ENCODE measurements at regions not wholly inside any gene's neighbourhood (a gene's known extent, or its start where the extent isn't known, plus 50 kb on each side); places are given as distances from the start of the nearest gene placed in this dataset.

DNA sequence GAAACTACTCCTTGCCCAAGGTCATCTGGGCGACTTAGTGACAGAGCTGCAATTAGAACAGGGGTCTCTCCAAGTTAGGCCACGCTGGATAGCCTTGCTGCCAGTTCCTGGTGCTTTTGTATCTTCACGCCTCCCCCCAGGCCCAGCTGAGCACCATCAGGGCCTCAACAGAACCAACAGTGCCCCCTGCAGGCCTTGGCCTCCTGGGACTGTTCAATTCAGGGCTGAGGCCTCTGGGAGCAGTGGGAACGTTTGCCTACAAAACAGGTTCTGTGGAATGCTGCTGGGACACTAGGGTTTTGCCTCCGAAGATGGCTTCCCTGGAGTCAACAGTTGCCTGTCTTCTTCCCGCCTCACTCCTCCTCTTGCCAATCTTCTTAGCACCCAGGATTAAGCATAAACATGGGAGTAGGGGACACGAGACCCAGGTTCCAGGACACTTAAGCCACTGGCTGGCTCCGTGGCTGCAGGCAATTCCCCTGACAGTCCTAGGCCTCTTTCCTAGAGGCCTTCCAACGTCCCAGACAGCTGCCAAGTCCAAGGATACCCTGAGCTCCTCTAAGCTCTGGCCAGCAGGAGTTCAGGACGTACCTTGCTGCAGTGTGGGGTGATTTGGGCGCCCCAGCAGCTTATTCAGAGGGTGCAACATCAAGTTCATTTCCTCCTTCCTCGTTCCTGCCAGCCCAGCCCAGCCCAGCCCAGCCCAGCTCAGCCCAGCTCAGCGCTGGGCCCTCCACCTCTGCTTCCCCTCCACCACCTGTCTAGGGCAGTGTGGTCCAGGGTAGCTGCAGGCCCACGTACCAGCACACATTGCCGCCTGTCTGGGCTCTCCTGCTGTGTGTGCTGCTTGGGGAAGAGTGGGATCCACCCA, 246.6 kb upstream of the RPL38 start:
- Mint-ChIP-seq H3K27ac (no peak overlapping the region), H3K4me1 (peaks cover 3% of the 10 kb centered on the region), H3K9me3 (peaks cover 3% of the 10 kb centered on the region), H3K27me3 (peaks cover 18% of the 10 kb centered on the region), H3K4me3 (no peak overlapping the region), H3K36me3 (ENCODE audit: low read depth) (no peaks in the 10 kb centered on the region)
- peak; percentile 56 for DNase-seq
- ChIA-PET CTCF (interaction anchor here (1.1 to 2.8 kb wide), 3 partner anchors 54 to 527 kb away, joined by 3 to 12 read pairs (median 3); no protein-coding TSS in a partner anchor), POLR2A (no interaction called here)

DNA sequence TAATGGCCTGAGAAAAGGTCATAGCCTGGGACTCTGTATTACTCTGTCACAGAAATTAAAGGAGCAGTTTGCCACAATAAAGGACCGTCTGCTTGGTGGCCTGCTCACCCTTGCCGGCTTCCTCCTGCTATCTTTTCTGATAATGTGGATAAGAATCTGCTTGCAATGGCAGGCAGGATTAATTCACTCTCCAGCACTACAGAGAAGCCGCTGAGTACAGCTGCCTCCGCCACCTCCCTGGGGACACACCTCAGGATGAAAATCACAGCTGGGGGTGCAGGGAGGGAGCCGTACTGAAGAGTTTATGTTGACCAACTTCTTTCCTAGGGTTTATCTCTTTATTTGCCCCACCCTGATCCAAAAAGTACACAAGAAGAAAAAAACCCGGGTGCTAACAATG, 245.9 kb upstream of the RPL38 start:
- Mint-ChIP-seq H3K27me3 (peaks cover 14% of the 10 kb centered on the region), H3K27ac (no peak overlapping the region), H3K4me3 (no peak overlapping the region), H3K36me3 (ENCODE audit: low read depth) (no peaks in the 10 kb centered on the region), H3K4me1 (no peaks in the 10 kb centered on the region), H3K9me3 (peaks cover 3% of the 10 kb centered on the region)
- POLR2A ChIA-PET: no interaction called here
- DNase-seq: no peak
- CTCF ChIA-PET: interaction anchor here (1.3 to 2.8 kb wide), 2 partner anchors 55 to 528 kb away, joined by 3 to 12 read pairs; no protein-coding TSS in a partner anchor

DNA sequence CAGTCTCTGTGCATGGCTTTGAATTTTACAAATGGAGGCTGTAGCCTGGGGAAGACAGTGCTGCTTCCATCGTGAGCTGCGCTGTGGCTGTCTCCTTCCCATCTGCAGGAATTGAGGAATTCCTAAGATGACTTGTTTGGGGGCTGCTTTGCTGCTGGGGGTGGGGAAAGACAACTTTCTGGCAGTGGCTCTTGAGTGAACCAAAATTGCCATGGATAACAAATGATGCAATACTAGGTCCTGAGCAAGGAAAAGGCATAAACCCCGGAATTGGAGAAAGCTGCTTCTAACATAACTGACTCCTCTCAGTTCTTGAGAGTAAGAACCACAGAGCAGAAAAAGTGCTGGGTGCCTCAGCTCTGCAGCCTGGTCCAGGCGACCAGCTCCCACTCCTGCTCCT, 245.0 kb upstream of the RPL38 start:
- DNase-seq: no peak
- Mint-ChIP-seq H3K27me3 (peaks cover 14% of the 10 kb centered on the region), H3K4me3 (no peak overlapping the region), H3K36me3 (ENCODE audit: low read depth) (no peaks in the 10 kb centered on the region), H3K9me3 (peaks cover 3% of the 10 kb centered on the region), H3K27ac (no peak overlapping the region), H3K4me1 (no peaks in the 10 kb centered on the region)
- POLR2A ChIA-PET: no interaction called here
- CTCF ChIA-PET: interaction anchor here (2.8 kb wide), 1 partner anchor 529 kb away, joined by 12 read pairs; no protein-coding TSS in a partner anchor

DNA sequence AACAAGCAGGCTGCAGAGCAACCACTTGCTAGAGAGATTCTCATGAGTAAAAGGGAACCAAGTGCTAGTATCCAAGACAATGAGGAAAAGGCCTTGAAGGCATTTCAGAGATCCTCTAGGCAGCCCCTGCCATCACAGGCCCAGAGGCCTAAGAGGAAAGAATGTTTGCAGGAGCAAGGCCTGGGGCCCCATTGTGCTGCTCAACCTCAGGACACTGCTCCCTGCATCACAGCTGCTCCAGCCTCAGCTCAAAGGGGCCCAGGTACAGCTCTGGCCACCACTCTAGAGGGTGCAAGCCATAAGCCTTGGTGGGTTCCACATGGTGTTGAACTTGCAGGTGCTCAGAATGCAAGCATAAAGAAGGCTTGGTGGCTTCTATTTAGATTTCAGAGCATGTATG, 243.0 kb upstream of the RPL38 start:
- ChIA-PET CTCF (no interaction called here), POLR2A (no interaction called here)
- Mint-ChIP-seq H3K9me3 (peaks cover 3% of the 10 kb centered on the region), H3K27ac (no peak overlapping the region), H3K36me3 (ENCODE audit: low read depth) (no peaks in the 10 kb centered on the region), H3K27me3 (peaks cover 22% of the 10 kb centered on the region), H3K4me3 (no peak overlapping the region), H3K4me1 (no peaks in the 10 kb centered on the region)
- no peak for DNase-seq

DNA sequence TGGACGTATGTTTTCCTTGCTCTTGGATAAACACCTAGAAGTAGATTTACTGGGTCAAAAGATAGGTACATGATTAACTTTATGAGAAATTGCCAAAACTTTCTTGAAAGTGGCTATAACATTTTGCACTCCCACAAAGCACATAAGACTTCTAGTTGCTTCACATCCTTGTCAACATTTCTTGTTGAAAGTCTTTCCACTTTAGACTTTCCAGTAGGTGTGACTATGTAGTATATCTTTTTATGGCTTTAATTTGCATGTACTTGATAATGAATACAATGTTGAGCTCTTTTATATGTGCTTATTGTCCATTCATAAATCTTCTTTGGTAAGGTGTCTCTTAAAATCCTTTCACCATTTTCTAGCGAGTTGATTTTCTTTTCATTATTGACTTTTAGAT, 241.2 kb upstream of the RPL38 start:
- Mint-ChIP-seq H3K9me3 (peaks cover 3% of the 10 kb centered on the region), H3K4me1 (no peaks in the 10 kb centered on the region), H3K27me3 (peaks cover 24% of the 10 kb centered on the region), H3K4me3 (no peak overlapping the region), H3K27ac (no peak overlapping the region), H3K36me3 (ENCODE audit: low read depth) (no peaks in the 10 kb centered on the region)
- CTCF ChIA-PET: no interaction called here
- POLR2A ChIA-PET: no interaction called here
- no peak for DNase-seq

DNA sequence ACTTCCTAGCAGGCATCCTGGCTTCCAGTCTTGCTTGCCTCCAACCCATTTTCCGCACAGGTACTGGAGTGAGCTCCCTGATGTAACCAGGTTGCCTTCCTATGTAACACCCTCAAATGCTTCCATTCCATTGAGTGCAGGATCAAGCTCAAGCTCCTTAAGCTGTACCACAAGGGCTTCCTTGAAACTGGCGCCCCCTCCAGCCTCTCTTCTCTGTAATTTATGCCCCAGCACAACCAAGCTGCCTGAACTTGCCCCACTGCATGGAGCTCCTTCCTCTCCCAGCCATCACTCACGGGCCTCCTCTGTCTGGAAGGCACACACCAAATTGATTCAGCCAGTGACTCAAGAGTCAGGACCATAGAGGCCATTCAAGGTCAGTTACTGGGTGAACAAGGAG, 234.8 kb upstream of the RPL38 start:
- H3K27ac Mint-ChIP-seq: no peak overlapping the region
- no peaks in the 10 kb centered on the region for H3K9me3 Mint-ChIP-seq
- POLR2A ChIA-PET: no interaction called here
- DNase-seq: no peak
- no peaks in the 10 kb centered on the region for H3K4me1 Mint-ChIP-seq
- CTCF ChIA-PET: no interaction called here
- H3K27me3 Mint-ChIP-seq: peaks cover 28% of the 10 kb centered on the region
- no peaks in the 10 kb centered on the region for H3K36me3 Mint-ChIP-seq (ENCODE audit: low read depth)
- H3K4me3 Mint-ChIP-seq: no peak overlapping the region

DNA sequence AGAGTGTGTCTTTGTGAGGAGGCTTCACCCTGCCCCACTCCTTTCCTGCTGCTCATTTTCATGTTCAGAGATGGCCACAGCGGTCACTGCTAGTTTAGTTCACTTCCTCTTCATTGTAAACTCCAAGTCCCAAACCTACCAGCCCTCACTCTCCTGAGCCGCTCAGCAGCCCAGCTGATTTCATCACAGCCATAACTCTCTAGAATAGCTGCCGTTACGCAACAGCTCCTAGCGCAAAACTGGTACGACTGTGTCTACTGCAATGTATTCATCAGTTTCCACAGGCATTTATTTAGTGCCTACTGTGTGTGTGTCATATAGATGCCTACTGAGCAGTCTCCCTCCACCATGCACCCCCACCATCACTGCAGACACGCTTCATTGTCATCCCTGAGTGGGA, 233.5 kb upstream of the RPL38 start:
- Mint-ChIP-seq H3K27ac (no peak overlapping the region), H3K4me3 (no peak overlapping the region), H3K36me3 (ENCODE audit: low read depth) (no peaks in the 10 kb centered on the region), H3K27me3 (peaks cover 21% of the 10 kb centered on the region), H3K9me3 (no peaks in the 10 kb centered on the region), H3K4me1 (no peaks in the 10 kb centered on the region)
- ChIA-PET CTCF (no interaction called here), POLR2A (no interaction called here)
- DNase-seq: no peak

DNA sequence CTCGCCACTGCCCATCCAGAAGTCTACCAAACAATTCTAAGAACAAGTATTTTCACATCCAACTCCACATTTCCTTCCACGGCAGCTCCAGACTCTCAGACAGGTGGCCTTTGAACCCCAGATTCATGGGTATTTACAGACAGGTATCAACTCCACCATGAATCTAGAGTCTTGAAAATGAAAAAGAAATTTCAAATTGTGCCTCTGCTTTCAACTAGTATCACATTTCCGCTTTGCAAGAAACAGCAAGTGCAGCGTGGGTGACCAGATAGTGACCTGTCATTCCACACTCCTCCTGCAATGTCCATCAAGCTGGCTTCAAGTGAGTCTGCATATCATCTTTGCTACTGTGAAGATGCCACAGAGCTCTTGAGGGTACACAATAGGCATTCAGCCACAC, 232.4 kb upstream of the RPL38 start:
- CTCF ChIA-PET: no interaction called here
- peaks cover 20% of the 10 kb centered on the region for H3K27me3 Mint-ChIP-seq

DNA sequence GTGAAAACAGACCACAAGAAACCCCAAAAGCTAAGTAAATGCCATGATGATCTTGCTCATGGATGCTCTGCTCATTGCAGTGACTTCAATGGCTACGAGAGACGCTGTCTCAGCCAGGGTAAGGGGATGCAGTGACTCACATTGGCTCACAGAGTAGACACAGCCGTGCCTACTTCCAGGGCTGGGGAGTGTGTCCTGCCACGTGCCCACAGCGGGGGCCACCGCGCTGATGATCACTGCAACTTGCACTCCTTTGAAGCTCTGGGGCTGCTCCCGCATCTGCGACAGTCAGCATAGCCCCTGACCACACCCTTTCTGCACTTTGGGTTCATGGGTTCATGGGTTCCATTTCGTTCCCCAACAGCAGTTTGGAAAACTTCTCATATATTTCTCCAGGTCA, 231.4 kb upstream of the RPL38 start:
- ChIA-PET POLR2A (no interaction called here), CTCF (no interaction called here)
- Mint-ChIP-seq H3K27ac (no peak overlapping the region), H3K4me3 (no peak overlapping the region), H3K4me1 (no peaks in the 10 kb centered on the region), H3K36me3 (ENCODE audit: low read depth) (no peaks in the 10 kb centered on the region), H3K27me3 (peaks cover 17% of the 10 kb centered on the region), H3K9me3 (no peaks in the 10 kb centered on the region)
- no peak for DNase-seq

More for the DNA sequence above, 232.4 kb upstream of the RPL38 start:
- Mint-ChIP-seq H3K9me3 (no peaks in the 10 kb centered on the region), H3K4me1 (no peaks in the 10 kb centered on the region), H3K36me3 (ENCODE audit: low read depth) (no peaks in the 10 kb centered on the region), H3K4me3 (no peak overlapping the region), H3K27ac (no peak overlapping the region)
- POLR2A ChIA-PET: no interaction called here
- DNase-seq: no peak

DNA sequence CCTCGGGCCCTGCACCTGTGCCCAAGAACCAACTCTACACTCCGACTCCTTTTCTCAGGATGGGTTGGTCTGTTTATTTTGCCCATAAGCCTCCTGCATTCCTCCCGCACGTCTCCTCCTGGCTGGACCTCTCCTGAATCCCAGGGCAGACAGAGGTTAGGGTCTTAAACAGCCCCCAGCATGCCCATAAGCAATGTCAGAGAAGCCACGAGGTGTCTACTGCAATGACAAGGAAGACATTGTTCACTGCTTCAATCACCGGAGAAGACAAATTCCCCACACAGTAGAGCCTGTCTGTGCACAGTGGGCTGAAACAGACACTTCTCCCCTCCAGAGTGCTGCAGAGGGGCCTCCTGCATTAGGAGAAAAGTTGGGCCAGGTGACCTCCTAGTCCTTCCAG, 230.6 kb upstream of the RPL38 start:
- no peak overlapping the region for H3K27ac Mint-ChIP-seq
- H3K4me3 Mint-ChIP-seq: no peak overlapping the region
- no peak for DNase-seq
- H3K36me3 Mint-ChIP-seq (ENCODE audit: low read depth): no peaks in the 10 kb centered on the region
- H3K9me3 Mint-ChIP-seq: no peaks in the 10 kb centered on the region
- H3K4me1 Mint-ChIP-seq: no peaks in the 10 kb centered on the region
- ChIA-PET POLR2A (no interaction called here), CTCF (no interaction called here)
- peaks cover 17% of the 10 kb centered on the region for H3K27me3 Mint-ChIP-seq

DNA sequence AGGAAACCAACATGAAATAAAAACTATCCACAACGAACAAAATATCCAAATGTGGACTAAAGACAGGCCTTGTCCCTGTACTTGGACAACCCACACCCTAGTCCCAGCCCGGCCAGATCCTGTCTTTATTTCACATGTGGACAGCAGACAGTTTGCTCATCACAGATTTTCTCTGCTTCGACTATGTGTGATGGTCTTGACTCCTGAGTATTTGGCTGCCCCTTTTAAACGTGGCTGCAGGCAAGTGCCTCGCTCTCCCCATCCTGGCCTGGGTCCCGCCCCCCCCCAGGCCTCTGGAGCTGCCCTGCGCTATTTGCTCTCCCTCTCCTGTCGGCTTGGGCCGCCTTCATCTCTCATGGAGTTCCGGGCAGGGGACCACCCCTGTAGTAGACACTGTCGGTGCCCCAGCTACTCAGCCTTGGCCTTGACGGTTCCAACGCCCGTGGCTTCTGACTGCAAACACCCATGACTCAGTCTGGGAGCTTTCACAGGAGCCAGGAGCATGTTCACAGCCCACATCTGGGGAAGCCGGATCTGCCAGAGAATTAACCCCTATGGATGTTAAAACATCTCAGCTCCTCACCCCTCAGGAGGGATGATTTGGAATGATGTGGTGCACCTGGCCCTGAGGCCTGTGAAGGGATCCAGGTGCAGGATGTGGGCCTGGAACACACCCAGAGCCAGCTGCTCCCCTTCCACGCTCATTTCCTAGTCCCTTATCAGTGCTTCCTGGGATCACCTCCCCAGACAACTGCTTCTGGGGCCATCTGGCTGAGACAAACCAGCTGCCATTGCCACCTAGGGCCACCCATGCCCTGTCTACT, 229.7 kb upstream of the RPL38 start:
- Mint-ChIP-seq H3K27me3 (peaks cover 16% of the 10 kb centered on the region), H3K36me3 (ENCODE audit: low read depth) (no peaks in the 10 kb centered on the region), H3K9me3 (no peaks in the 10 kb centered on the region), H3K4me1 (no peaks in the 10 kb centered on the region), H3K4me3 (no peak overlapping the region), H3K27ac (no peak overlapping the region)
- ChIA-PET POLR2A (no interaction called here), CTCF (no interaction called here)
- no peak for DNase-seq

DNA sequence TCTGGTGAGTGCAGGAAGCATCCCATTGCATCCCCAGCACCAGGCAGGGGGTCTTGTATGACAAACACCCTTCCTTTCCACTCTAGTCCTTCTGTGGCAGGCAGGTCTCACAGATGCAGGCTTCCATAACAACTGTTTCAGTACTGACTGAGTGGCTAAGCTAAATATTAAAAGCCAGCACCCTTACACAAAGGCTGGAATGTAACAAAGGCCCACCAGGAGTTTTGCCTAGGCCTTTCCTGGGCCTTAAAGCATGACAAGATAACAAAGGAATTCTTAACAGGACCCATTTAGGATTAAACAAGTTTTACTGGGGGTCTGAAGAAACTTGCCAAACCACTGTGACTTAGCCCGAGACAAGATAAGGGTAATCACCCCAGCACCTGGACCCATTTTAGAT, 228.9 kb upstream of the RPL38 start:
- no peaks in the 10 kb centered on the region for H3K4me1 Mint-ChIP-seq
- no peaks in the 10 kb centered on the region for H3K9me3 Mint-ChIP-seq
- H3K27me3 Mint-ChIP-seq: peaks cover 10% of the 10 kb centered on the region
- no peak overlapping the region for H3K4me3 Mint-ChIP-seq
- POLR2A ChIA-PET: no interaction called here
- CTCF ChIA-PET: no interaction called here
- no peak for DNase-seq
- H3K27ac Mint-ChIP-seq: no peak overlapping the region
- no peaks in the 10 kb centered on the region for H3K36me3 Mint-ChIP-seq (ENCODE audit: low read depth)

DNA sequence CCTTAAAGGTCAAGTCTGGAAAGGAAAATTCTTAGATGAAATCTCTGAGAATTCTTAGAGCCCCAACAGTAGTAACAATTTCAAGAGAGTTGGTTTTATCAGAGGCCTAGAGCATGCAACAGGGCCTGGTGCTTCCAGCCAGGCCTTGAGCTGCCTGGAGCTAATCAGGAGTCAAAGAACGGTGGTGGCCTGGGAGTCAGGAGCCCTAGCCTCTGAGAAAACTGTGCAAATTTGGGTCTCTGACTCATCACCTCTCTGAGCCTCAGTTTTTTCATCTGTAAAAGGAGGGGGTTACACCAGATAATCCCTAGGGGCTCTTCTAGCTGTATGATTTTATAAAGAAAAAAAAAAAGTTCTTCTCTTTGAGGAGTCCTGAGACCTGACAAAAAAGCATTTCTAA, 227.3 kb upstream of the RPL38 start:
- POLR2A ChIA-PET: no interaction called here
- CTCF ChIA-PET: no interaction called here

More for the DNA sequence above, 227.3 kb upstream of the RPL38 start:
- Mint-ChIP-seq H3K36me3 (ENCODE audit: low read depth) (no peaks in the 10 kb centered on the region), H3K9me3 (no peaks in the 10 kb centered on the region), H3K4me1 (no peaks in the 10 kb centered on the region), H3K27ac (no peak overlapping the region), H3K27me3 (peaks cover 9% of the 10 kb centered on the region), H3K4me3 (no peak overlapping the region)
- DNase-seq: no peak
